HG03354 (cell line): ENCODE measurements at regions not wholly inside any gene's neighbourhood (a gene's known extent, or its start where the extent isn't known, plus 50 kb on each side); places are given as distances from the start of the nearest gene placed in this dataset.

Source experiments
- ATAC-seq: cut with Tn5 transposase; IDR thresholded peaks from one replicate; pipeline ENCODE4 v1.9.1; 2021; ENCODE audit warnings: mild to moderate bottlenecking; ENCODE audit not compliant: unreplicated experiment, poor library complexity, severe bottlenecking

DNA sequence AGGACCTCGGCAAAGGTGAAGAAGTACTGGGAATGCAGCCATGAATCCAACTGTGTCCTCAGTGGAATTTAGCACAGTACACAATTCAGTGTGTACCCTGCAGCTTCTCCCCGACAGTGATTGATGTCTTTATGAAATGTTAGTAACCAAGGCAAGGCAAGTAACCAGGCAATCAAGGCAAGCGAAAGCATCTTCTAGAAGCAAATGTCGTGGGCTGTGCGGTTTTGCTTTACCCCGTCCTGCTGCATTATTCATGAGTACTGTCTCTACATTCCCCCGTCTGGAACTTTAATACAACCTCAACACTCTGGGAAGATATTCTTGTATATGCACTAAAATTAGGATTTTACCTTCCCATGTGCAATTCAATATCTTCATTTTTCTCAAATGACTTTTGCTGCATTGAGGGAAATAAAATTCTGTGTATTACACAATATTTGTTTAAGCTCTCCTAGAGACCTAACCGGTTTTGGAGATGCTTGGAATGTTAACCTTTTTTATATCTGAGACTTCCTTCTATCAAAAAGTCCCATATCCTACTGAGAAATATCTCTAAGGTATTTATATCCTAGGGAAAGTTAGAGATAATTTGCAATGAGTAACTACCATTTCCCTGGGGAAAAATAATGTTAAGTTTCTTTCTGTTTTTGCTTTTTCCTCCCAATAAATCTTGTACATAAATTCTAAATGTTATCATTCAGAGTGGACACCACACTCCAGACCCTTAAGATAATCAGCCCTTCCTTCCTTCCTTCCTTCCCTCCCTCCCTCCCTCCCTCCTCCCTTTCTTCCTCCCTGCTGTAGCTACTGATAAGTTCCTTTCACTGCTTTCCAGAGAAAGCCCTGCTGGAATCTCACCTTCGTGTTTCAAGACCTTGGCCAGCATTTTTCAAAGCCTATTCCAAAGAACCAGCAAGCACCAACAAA, 51.9 kb upstream of the ADORA2B start:
- ATAC-seq = no peak

DNA sequence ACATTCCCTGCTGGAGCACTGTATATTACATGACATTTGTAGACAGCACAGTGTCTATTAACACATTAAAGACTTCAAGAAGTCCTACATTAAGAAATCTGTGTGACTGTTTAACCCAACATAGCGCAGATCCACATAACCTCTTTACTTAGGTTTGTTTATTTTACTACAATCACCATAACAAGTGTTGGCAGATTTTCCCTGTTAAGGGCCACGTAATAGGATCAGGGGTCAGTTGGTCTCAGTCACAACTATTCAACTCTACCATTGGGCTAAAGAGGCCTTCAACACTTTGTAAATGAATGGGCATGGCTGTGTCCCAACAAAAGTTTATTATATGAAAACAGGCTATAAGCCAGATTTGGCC, 51.3 kb upstream of the ADORA2B start:
- no peak for ATAC-seq

DNA sequence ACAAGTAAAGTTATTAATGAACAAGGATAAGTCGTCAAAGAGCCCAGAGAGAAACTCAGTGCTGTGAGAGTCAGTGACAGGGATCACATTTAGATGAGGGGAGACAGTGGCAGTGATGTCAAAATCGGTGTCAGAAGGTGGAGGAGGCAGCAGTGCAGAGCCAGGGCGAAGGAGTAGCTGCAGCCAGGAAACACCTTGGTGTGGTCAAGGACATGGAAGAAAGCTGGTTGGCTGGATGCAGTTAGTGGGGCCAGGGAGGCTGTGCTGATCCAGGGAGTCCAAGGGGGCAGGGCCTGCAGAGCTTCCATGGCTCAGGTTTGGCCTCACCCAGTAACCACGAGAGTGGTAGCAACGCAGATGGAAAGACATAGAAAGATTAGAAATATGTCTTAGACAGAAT, 50.7 kb upstream of the ADORA2B start:
- no peak for ATAC-seq

GRCh38 chr17:15894913-15895658, 49.8 kb upstream of the ADORA2B start:
- ATAC-seq = no peak
